ENCODE measurements at regions not wholly inside any gene's neighbourhood (a gene's known extent, or its start where the extent isn't known, plus 50 kb on each side); places are given as distances from the start of the nearest gene placed in this dataset.

GRCh38 chr18:40325988-40326387, 1629.0 kb upstream of the PIK3C3 start:
- TF ChIP-seq FOXK2 (IDR thresholded peaks at IDR 0.05) (no peak), CTBP1 (IDR thresholded peaks at IDR 0.05; ENCODE audit: borderline replicate concordance) (no peak), ZNF384 (IDR thresholded peaks at IDR 0.05) (no peak), LEF1 (IDR thresholded peaks at IDR 0.05; ENCODE audit: borderline replicate concordance) (no peak), HDGF (IDR thresholded peaks at IDR 0.05; ENCODE audit: borderline replicate concordance) (no peak), SP1 (IDR thresholded peaks at IDR 0.05) (no peak), BHLHE40 (IDR thresholded peaks at IDR 0.05; ENCODE audit: borderline replicate concordance) (no peak)

All from HEK293T (cell line).